Osteocyte (in vitro differentiated cells): ENCODE measurements at regions not wholly inside any gene's neighbourhood (a gene's known extent, or its start where the extent isn't known, plus 50 kb on each side); places are given as distances from the start of the nearest gene placed in this dataset.

Source experiments
- DNase-seq: peaks from one replicate; pipeline ENCODE4 v3.0.0; 2021; ENCODE audit warnings: mixed read lengths; ENCODE audit not compliant: unreplicated experiment; ENCODE audit errors: extremely low spot score
- H3K27ac Mint-ChIP-seq: one replicate; pipeline ENCODE4 v1.8.0; 2021; ENCODE audit warnings: mild to moderate bottlenecking, mixed read lengths; ENCODE audit not compliant: unreplicated experiment
- H3K27me3 Mint-ChIP-seq: one replicate; pipeline ENCODE4 v1.8.0; 2021; ENCODE audit warnings: mixed read lengths; ENCODE audit not compliant: unreplicated experiment
- H3K36me3 Mint-ChIP-seq: one replicate; pipeline ENCODE4 v1.8.0; 2021; ENCODE audit warnings: mixed read lengths; ENCODE audit not compliant: unreplicated experiment
- H3K4me1 Mint-ChIP-seq: one replicate; pipeline ENCODE4 v1.8.0; 2021; ENCODE audit warnings: mixed read lengths; ENCODE audit not compliant: unreplicated experiment
- H3K4me3 Mint-ChIP-seq: one replicate; pipeline ENCODE4 v1.8.0; 2021; ENCODE audit warnings: mild to moderate bottlenecking, moderate library complexity, mixed read lengths; ENCODE audit not compliant: unreplicated experiment
- H3K9me3 Mint-ChIP-seq: one replicate; pipeline ENCODE4 v1.8.0; 2021; ENCODE audit warnings: mixed read lengths; ENCODE audit not compliant: unreplicated experiment
- CTCF ChIP-seq: fragments of 200-600 bp; sonication (generic); IDR thresholded peaks from 2 replicates; pipeline ENCODE4 v1.5.0; 2021; ENCODE audit warnings: antibody characterized with exemption, mild to moderate bottlenecking, moderate library complexity

GRCh38 chr5:44568519-44568918, 179.3 kb upstream of the FGF10 start:
- H3K4me3 Mint-ChIP-seq, result no peak overlapping the region
- no peaks in the 10 kb centered on the region for H3K4me1 Mint-ChIP-seq
- TF ChIP-seq CTCF, result no peak
- H3K36me3 Mint-ChIP-seq, result no peaks in the 10 kb centered on the region
- no peaks in the 10 kb centered on the region for H3K27me3 Mint-ChIP-seq
- DNase-seq, result no peak
- peaks cover 10% of the 10 kb centered on the region for H3K9me3 Mint-ChIP-seq
- H3K27ac Mint-ChIP-seq, result no peak overlapping the region

- no peak for DNase-seq
- Mint-ChIP-seq H3K4me3 (no peak overlapping the region), H3K9me3 (no peaks in the 10 kb centered on the region), H3K36me3 (no peaks in the 10 kb centered on the region), H3K27me3 (no peaks in the 10 kb centered on the region), H3K27ac (no peak overlapping the region), H3K4me1 (no peaks in the 10 kb centered on the region)
- no peak for TF ChIP-seq CTCF
Observed at GRCh38 chr5:44565902-44566301, 176.7 kb upstream of the FGF10 start.

GRCh38 chr5:44565360-44565759, 176.1 kb upstream of the FGF10 start:
- H3K9me3 Mint-ChIP-seq, result no peaks in the 10 kb centered on the region
- H3K4me3 Mint-ChIP-seq, result no peak overlapping the region
- H3K27ac Mint-ChIP-seq, result no peak overlapping the region
- DNase-seq, result no peak
- no peaks in the 10 kb centered on the region for H3K4me1 Mint-ChIP-seq
- TF ChIP-seq CTCF, result no peak
- H3K27me3 Mint-ChIP-seq, result no peaks in the 10 kb centered on the region
- no peaks in the 10 kb centered on the region for H3K36me3 Mint-ChIP-seq

GRCh38 chr5:44546286-44546685, 157.1 kb upstream of the FGF10 start:
- Mint-ChIP-seq H3K9me3 (no peaks in the 10 kb centered on the region), H3K4me1 (no peaks in the 10 kb centered on the region), H3K36me3 (no peaks in the 10 kb centered on the region), H3K4me3 (no peak overlapping the region), H3K27ac (no peak overlapping the region), H3K27me3 (no peaks in the 10 kb centered on the region)
- no peak for DNase-seq
- no peak for TF ChIP-seq CTCF

- TF ChIP-seq CTCF, result no peak
- Mint-ChIP-seq H3K9me3 (no peaks in the 10 kb centered on the region), H3K4me1 (no peaks in the 10 kb centered on the region), H3K36me3 (no peaks in the 10 kb centered on the region), H3K27ac (no peak overlapping the region), H3K27me3 (no peaks in the 10 kb centered on the region), H3K4me3 (no peak overlapping the region)
- DNase-seq, result no peak
Observed at GRCh38 chr5:44543511-44543910, 154.3 kb upstream of the FGF10 start.
